Liver (tissue), 8 donors: ENCODE measurements at regions not wholly inside any gene's neighbourhood (a gene's known extent, or its start where the extent isn't known, plus 50 kb on each side); places are given as distances from the start of the nearest gene placed in this dataset.

ENCODE experiments used
- DNase-seq: peaks from one replicate; pipeline ENCODE4 v3.0.0-alpha.2; 2017; ENCODE audit warnings: low spot score
- H3K27ac ChIP-seq, 2 donors: one replicate each; pipeline ENCODE4 v1.7.0; 2013; ENCODE audit warnings: inconsistent platforms in 2 of 2, low read length in 2 of 2, control low read depth in 1 of 2, low read depth in 1 of 2, mild to moderate bottlenecking in 1 of 2
- H3K27me3 ChIP-seq, 4 donors: one replicate each; pipeline versions ENCODE4 v1.6.1 to v1.7.0; 2013; ENCODE audit warnings: low read length in 3 of 4, inconsistent platforms in 1 of 4, mild to moderate bottlenecking in 1 of 4, moderate library complexity in 1 of 4; ENCODE audit not compliant: control insufficient read depth in 4 of 4, insufficient read depth in 4 of 4
- H3K36me3 ChIP-seq, 4 donors: one replicate each; pipeline versions ENCODE4 v1.6.1 to v1.7.0; 2013; ENCODE audit warnings: low read length in 3 of 4, mild to moderate bottlenecking in 3 of 4, low read depth in 1 of 4, moderate library complexity in 1 of 4; ENCODE audit not compliant: control insufficient read depth in 4 of 4, insufficient read depth in 3 of 4
- H3K4me1 ChIP-seq, 4 donors: one replicate each; pipeline versions ENCODE4 v1.6.1 to v1.7.0; 2013; ENCODE audit warnings: low read length in 3 of 4, mild to moderate bottlenecking in 3 of 4, moderate library complexity in 1 of 4; ENCODE audit not compliant: control insufficient read depth in 4 of 4, insufficient read depth in 4 of 4
- H3K4me3 ChIP-seq, 3 donors: one replicate each; pipeline versions ENCODE4 v1.6.1 to v1.7.0; 2013; ENCODE audit warnings: low read length in 3 of 3, control low read depth in 1 of 3, low read depth in 1 of 3, mild to moderate bottlenecking in 1 of 3
- H3K9ac ChIP-seq, 2 donors: one replicate each; pipeline ENCODE4 v1.7.0; 2013; ENCODE audit warnings: low read length in 2 of 2, mild to moderate bottlenecking in 2 of 2, moderate library complexity in 2 of 2, control low read depth in 1 of 2, low read depth in 1 of 2
- H3K9me3 ChIP-seq, 4 donors: one replicate each; pipeline versions ENCODE4 v1.6.1 to v1.7.0; 2013; ENCODE audit warnings: low read length in 3 of 4; ENCODE audit not compliant: control insufficient read depth in 4 of 4
- EGR1 ChIP-seq, 2 donors: IDR thresholded peaks; 2 replicates each; pipeline ENCODE4 v1.6.1; 2016 to 2018; ENCODE audit warnings: antibody characterized with exemption in 2 of 2, low read depth in 2 of 2
- FOXA1 ChIP-seq: IDR thresholded peaks from 2 replicates; pipeline ENCODE4 v1.6.1; 2016; ENCODE audit warnings: antibody characterized with exemption
- FOXA2 ChIP-seq: IDR thresholded peaks from 2 replicates; pipeline ENCODE4 v1.6.1; 2016; ENCODE audit warnings: antibody characterized with exemption
- GABPA ChIP-seq, 2 donors: IDR thresholded peaks in 1 of 2; conservative IDR thresholded peaks in 1 of 2; 2 replicates each; pipeline ENCODE4 v1.6.1; 2016; ENCODE audit warnings: antibody characterized with exemption in 2 of 2, mild to moderate bottlenecking in 1 of 2, moderate library complexity in 1 of 2
- HNF4A ChIP-seq, 2 donors: conservative IDR thresholded peaks; 2 replicates each; pipeline ENCODE4 v1.6.1; 2016; ENCODE audit warnings: antibody characterized with exemption in 2 of 2, mild to moderate bottlenecking in 2 of 2
- HNF4G ChIP-seq: IDR thresholded peaks from 2 replicates; pipeline ENCODE4 v1.6.1; 2016; ENCODE audit warnings: antibody characterized with exemption
- JUND ChIP-seq, 2 donors: IDR thresholded peaks; 2 replicates each; pipeline ENCODE4 v1.6.1; 2016; ENCODE audit warnings: antibody characterized with exemption in 2 of 2
- NR2F2 ChIP-seq: IDR thresholded peaks from 2 replicates; pipeline ENCODE4 v1.6.1; 2016; ENCODE audit warnings: antibody characterized with exemption
- RAD21 ChIP-seq, 2 donors: IDR thresholded peaks; 2 replicates each; pipeline ENCODE4 v1.6.1; 2016; ENCODE audit warnings: antibody characterized with exemption in 2 of 2, mild to moderate bottlenecking in 2 of 2
- REST ChIP-seq: IDR thresholded peaks from 2 replicates; pipeline ENCODE4 v1.6.1; 2016; ENCODE audit warnings: antibody characterized with exemption, mild to moderate bottlenecking
- RXRA ChIP-seq, 2 donors: IDR thresholded peaks; 2 replicates each; pipeline ENCODE4 v1.6.1; 2017 to 2018; ENCODE audit warnings: antibody characterized with exemption in 2 of 2, mild to moderate bottlenecking in 1 of 2
- SP1 ChIP-seq: IDR thresholded peaks from 2 replicates; pipeline ENCODE4 v1.6.1; 2018; ENCODE audit warnings: antibody characterized with exemption, mild to moderate bottlenecking
- TAF1 ChIP-seq: conservative IDR thresholded peaks from 2 replicates; pipeline ENCODE4 v1.6.1; 2016; ENCODE audit warnings: antibody characterized with exemption, mild to moderate bottlenecking
- YY1 ChIP-seq: IDR thresholded peaks from 2 replicates; pipeline ENCODE4 v1.6.1; 2016; ENCODE audit warnings: antibody characterized with exemption, mild to moderate bottlenecking
- WGBS: extraction: QIAGEN DNeasy Blood & Tissue Kit; methylation state at CpG from one replicate; pipeline ENCODE4 v1.1.7; 2013; 5-methylcytosine and 5-hydroxymethylcytosine counted together
- TF ChIP-seq, protein P1 (sequence below): fragments of 150-350 bp; IDR thresholded peaks from 2 replicates; pipeline ENCODE4 v1.5.1; 2017; ENCODE audit warnings: improper control_type of control experiment, low read depth, low read length; ENCODE audit not compliant: missing input control
- TF ChIP-seq, protein P2 (sequence below): IDR thresholded peaks from 2 replicates; pipeline ENCODE4 v1.6.1; 2016; ENCODE audit warnings: antibody characterized with exemption
- TF ChIP-seq, protein P3 (sequence below): IDR thresholded peaks from 2 replicates; pipeline ENCODE4 v1.6.1; 2016; ENCODE audit warnings: antibody characterized with exemption
- TF ChIP-seq, protein P4 (sequence below): IDR thresholded peaks from 2 replicates; pipeline ENCODE4 v1.6.1; 2016; ENCODE audit warnings: antibody characterized with exemption
- donor health status: healthy.
- donor health status: healthy.
- donor health status: healthy.
- donor health status: healthy.
- donor health status: healthy.

- Histone ChIP-seq H3K36me3 (no peaks in the 10 kb centered on the region), H3K9ac (no peak overlapping the region), H3K27me3 (no peaks in the 10 kb centered on the region), H3K4me3 (no peak overlapping the region), H3K27ac (no peak overlapping the region), H3K4me1 (no peaks in the 10 kb centered on the region), H3K9me3 (no peaks in the 10 kb centered on the region)
- TF ChIP-seq FOXA2 (no peak), FOXA1 (no peak), TAF1 (no peak), GABPA (IDR thresholded peaks at IDR 0.05 in 1 of 2, conservative IDR thresholded peaks at IDR 0.05 in 1 of 2) (no peak), RXRA (IDR thresholded peaks at IDR 0.05) (no peak), HNF4G (no peak), EGR1 (IDR thresholded peaks at IDR 0.05; ENCODE audit: low read depth in 2 of 2) (no peak), HNF4A (conservative IDR thresholded peaks at IDR 0.05) (no peak), REST (no peak), JUND (IDR thresholded peaks at IDR 0.05) (no peak), SP1 (no peak), RAD21 (IDR thresholded peaks at IDR 0.05) (no peak), YY1 (no peak), NR2F2 (no peak)
- TF ChIP-seq, protein P1, sequence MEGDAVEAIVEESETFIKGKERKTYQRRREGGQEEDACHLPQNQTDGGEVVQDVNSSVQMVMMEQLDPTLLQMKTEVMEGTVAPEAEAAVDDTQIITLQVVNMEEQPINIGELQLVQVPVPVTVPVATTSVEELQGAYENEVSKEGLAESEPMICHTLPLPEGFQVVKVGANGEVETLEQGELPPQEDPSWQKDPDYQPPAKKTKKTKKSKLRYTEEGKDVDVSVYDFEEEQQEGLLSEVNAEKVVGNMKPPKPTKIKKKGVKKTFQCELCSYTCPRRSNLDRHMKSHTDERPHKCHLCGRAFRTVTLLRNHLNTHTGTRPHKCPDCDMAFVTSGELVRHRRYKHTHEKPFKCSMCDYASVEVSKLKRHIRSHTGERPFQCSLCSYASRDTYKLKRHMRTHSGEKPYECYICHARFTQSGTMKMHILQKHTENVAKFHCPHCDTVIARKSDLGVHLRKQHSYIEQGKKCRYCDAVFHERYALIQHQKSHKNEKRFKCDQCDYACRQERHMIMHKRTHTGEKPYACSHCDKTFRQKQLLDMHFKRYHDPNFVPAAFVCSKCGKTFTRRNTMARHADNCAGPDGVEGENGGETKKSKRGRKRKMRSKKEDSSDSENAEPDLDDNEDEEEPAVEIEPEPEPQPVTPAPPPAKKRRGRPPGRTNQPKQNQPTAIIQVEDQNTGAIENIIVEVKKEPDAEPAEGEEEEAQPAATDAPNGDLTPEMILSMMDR = no peak
- TF ChIP-seq, protein P2, sequence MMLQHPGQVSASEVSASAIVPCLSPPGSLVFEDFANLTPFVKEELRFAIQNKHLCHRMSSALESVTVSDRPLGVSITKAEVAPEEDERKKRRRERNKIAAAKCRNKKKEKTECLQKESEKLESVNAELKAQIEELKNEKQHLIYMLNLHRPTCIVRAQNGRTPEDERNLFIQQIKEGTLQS = no peak
- TF ChIP-seq, protein P3, sequence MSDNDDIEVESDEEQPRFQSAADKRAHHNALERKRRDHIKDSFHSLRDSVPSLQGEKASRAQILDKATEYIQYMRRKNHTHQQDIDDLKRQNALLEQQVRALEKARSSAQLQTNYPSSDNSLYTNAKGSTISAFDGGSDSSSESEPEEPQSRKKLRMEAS = no peak
- TF ChIP-seq, protein P4, sequence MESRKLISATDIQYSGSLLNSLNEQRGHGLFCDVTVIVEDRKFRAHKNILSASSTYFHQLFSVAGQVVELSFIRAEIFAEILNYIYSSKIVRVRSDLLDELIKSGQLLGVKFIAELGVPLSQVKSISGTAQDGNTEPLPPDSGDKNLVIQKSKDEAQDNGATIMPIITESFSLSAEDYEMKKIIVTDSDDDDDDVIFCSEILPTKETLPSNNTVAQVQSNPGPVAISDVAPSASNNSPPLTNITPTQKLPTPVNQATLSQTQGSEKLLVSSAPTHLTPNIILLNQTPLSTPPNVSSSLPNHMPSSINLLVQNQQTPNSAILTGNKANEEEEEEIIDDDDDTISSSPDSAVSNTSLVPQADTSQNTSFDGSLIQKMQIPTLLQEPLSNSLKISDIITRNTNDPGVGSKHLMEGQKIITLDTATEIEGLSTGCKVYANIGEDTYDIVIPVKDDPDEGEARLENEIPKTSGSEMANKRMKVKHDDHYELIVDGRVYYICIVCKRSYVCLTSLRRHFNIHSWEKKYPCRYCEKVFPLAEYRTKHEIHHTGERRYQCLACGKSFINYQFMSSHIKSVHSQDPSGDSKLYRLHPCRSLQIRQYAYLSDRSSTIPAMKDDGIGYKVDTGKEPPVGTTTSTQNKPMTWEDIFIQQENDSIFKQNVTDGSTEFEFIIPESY = no peak
- no peak for DNase-seq
Measured at GRCh38 chr16:63717806-63718205, 1404.1 kb downstream of the CDH11 start.

GRCh38 chr16:63714876-63715275 is 1407.0 kb downstream of the CDH11 start:
- Histone ChIP-seq H3K27ac (no peak overlapping the region), H3K27me3 (peaks cover 0 to 3% (median 0%) of the 10 kb centered on the region in 4 donors), H3K9me3 (no peaks in the 10 kb centered on the region), H3K9ac (no peak overlapping the region), H3K36me3 (no peaks in the 10 kb centered on the region), H3K4me1 (no peaks in the 10 kb centered on the region), H3K4me3 (no peak overlapping the region)
- no peak for DNase-seq
- WGBS = 80% methylated on average over 3 of the region's 3 CpGs
- TF ChIP-seq EGR1 (IDR thresholded peaks at IDR 0.05; ENCODE audit: low read depth in 2 of 2) = no peak
- TF ChIP-seq GABPA (IDR thresholded peaks at IDR 0.05 in 1 of 2, conservative IDR thresholded peaks at IDR 0.05 in 1 of 2) = no peak
- TF ChIP-seq FOXA2 = no peak
- no peak for TF ChIP-seq REST
- no peak for TF ChIP-seq HNF4A (conservative IDR thresholded peaks at IDR 0.05)
- TF ChIP-seq, protein P2 = no peak
- no peak for TF ChIP-seq RAD21 (IDR thresholded peaks at IDR 0.05)
- TF ChIP-seq, protein P4 = no peak
- no peak for TF ChIP-seq RXRA (IDR thresholded peaks at IDR 0.05)
- no peak for TF ChIP-seq YY1
- TF ChIP-seq SP1 = no peak
- TF ChIP-seq NR2F2 = no peak
- no peak for TF ChIP-seq JUND (IDR thresholded peaks at IDR 0.05)
